ENCODE measurements at regions not wholly inside any gene's neighbourhood (a gene's known extent, or its start where the extent isn't known, plus 50 kb on each side); places are given as distances from the start of the nearest gene placed in this dataset.

- TF ChIP-seq EZH2 (IDR thresholded peaks at IDR 0.05; ENCODE audit: insufficient read depth, poor library complexity, severe bottlenecking), result no peak
- TF ChIP-seq EZH2phosphoT487 (IDR thresholded peaks at IDR 0.05; ENCODE audit: insufficient read depth, low read depth), result no peak
These were observed 682.4 kb downstream of the SLC16A7 start for GRCh38 chr12:60278209-60278608.
